K562 (cell line): ENCODE measurements at regions not wholly inside any gene's neighbourhood (a gene's known extent, or its start where the extent isn't known, plus 50 kb on each side); places are given as distances from the start of the nearest gene placed in this dataset.

Source experiments
- ATAC-seq: fragments of 200-7000 bp; cut with Tn5 transposase; 3 replicates; pipeline ENCODE4 v1.9.1; 2020; ENCODE audit warnings: moderate library complexity
- BruUV-seq: library from RNA; stranded (reverse); fragments of 400-500 nt; replicated peaks from 2 replicates; lab custom pipeline; 2021; lab: Mats Ljungman, UMichigan
- CTCF ChIA-PET: fragments of 300-600 bp; formaldehyde crosslinking; extraction: SDS; loops from one replicate; lab custom pipeline; 2021; ENCODE audit warnings: low intra/inter-chr PET ratio; lab: Yijun Ruan, JAX
- POLR2A ChIA-PET: fragments of 300-600, 350-650 bp; sonication (Branson Sonifier 250); formaldehyde crosslinking; extraction: SDS; loops from one replicate; lab custom pipeline; 2021; ENCODE audit warnings: antibody characterized with exemption, inconsistent platforms; lab: Yijun Ruan, JAX
- DNase-seq, 4 experiments: peaks; one replicate each; pipeline versions ENCODE4 v3.0.0 to v3.0.0-alpha.2; 2011 to 2018; ENCODE audit warnings: low spot score in 3 of 4, mixed read lengths in 3 of 4; ENCODE audit errors: extremely low read depth in 1 of 4
- FAIRE-seq: peaks from 2 replicates; lab custom pipeline; 2011; peaks lifted over from hg19 to GRCh38; lab: Jason Lieb, UNC
- H2AFZ ChIP-seq: 2 replicates; pipeline ENCODE4 v1.6.0; 2011; ENCODE audit warnings: low read depth, low read length, control low read depth, inconsistent platforms
- H3K27ac ChIP-seq: fragments of 200-600 bp; 3 replicates; pipeline ENCODE4 v1.8.0; 2011; ENCODE audit warnings: low read depth, mild to moderate bottlenecking, control low read depth, inconsistent platforms, low read length, moderate library complexity, mixed read lengths; ENCODE audit errors: extremely low read depth
- H3K27me3 ChIP-seq, 2 experiments: fragments of 300-600 bp in 1 of 2; 2 replicates in 1 of 2; 3 replicates in 1 of 2; pipeline versions ENCODE4 v1.6.0 to v1.8.0; 2011; ENCODE audit warnings: inconsistent platforms in 2 of 2, low read length in 2 of 2, mild to moderate bottlenecking in 1 of 2, mixed read lengths in 1 of 2, moderate library complexity in 1 of 2; ENCODE audit not compliant: control insufficient read depth in 2 of 2, insufficient read depth in 2 of 2
- H3K36me3 ChIP-seq: fragments of 300-600 bp; 3 replicates; pipeline ENCODE4 v1.8.0; 2011; ENCODE audit warnings: mild to moderate bottlenecking, low read length, inconsistent platforms; ENCODE audit not compliant: control insufficient read depth, insufficient read depth
- H3K4me1 ChIP-seq, 2 experiments: fragments of 200-600 bp in 1 of 2; replicated peaks in 1 of 2; 2 replicates in 1 of 2; 3 replicates in 1 of 2; pipeline versions ENCODE4 v1.5.1 to v1.8.0; 2011; ENCODE audit warnings: inconsistent platforms in 2 of 2, low read length in 2 of 2, mild to moderate bottlenecking in 1 of 2, mixed read lengths in 1 of 2, moderate library complexity in 1 of 2; ENCODE audit not compliant: control insufficient read depth in 2 of 2, insufficient read depth in 2 of 2
- H3K4me2 ChIP-seq: 2 replicates; pipeline ENCODE4 v1.6.1; 2011; ENCODE audit warnings: low read length, control low read depth, inconsistent platforms, mixed read lengths; ENCODE audit not compliant: insufficient read depth
- H3K4me3 ChIP-seq: fragments of 200-600 bp; sonication (generic), shearing (Covaris generic); 2 replicates; pipeline ENCODE4 v1.5.1; 2016; ENCODE audit warnings: control low read depth, inconsistent platforms
- H3K79me2 ChIP-seq: fragments of 200-600 bp; 3 replicates; pipeline ENCODE4 v1.8.0; 2011; ENCODE audit warnings: low read length, inconsistent platforms; ENCODE audit not compliant: control insufficient read depth, insufficient read depth
- H3K9ac ChIP-seq, 2 experiments: 2 replicates each; pipeline versions ENCODE4 v1.6.0 to v1.6.1; 2011; ENCODE audit warnings: low read depth in 2 of 2, low read length in 2 of 2, control low read depth in 1 of 2, inconsistent platforms in 1 of 2, mild to moderate bottlenecking in 1 of 2, mixed read lengths in 1 of 2; ENCODE audit not compliant: insufficient read depth in 1 of 2
- H3K9me1 ChIP-seq: one replicate; pipeline ENCODE4 v1.6.0; 2011; ENCODE audit warnings: inconsistent platforms, mild to moderate bottlenecking, low read length, moderate library complexity; ENCODE audit not compliant: control insufficient read depth, insufficient read depth
- H3K9me3 ChIP-seq: replicated peaks from 2 replicates; pipeline ENCODE4 v1.5.1; 2011; ENCODE audit warnings: low read depth, low read length, inconsistent platforms; ENCODE audit not compliant: control insufficient read depth, insufficient read depth
- H4K20me1 ChIP-seq: replicated peaks from 2 replicates; pipeline ENCODE4 v1.6.1; 2011; ENCODE audit warnings: low read length, inconsistent platforms, mixed read lengths; ENCODE audit not compliant: control insufficient read depth, insufficient read depth
- ATF3 ChIP-seq, 2 experiments: fragments of 450-650 bp in 1 of 2; sonication (generic) in 1 of 2; formaldehyde crosslinking in 1 of 2; IDR thresholded peaks in 1 of 2; conservative IDR thresholded peaks in 1 of 2; 2 replicates each; pipeline versions ENCODE4 v1.6.1 to v1.8.1; 2016 to 2023; ENCODE audit warnings: mild to moderate bottlenecking in 2 of 2, moderate library complexity in 2 of 2, inconsistent platforms in 1 of 2, missing genetic modification reagents in 1 of 2
- BCOR ChIP-seq: fragments of 450-650 bp; IDR thresholded peaks from 2 replicates; pipeline ENCODE4 v1.6.1; 2016
- CTBP1 ChIP-seq: fragments of 450-650 bp; IDR thresholded peaks from 2 replicates; pipeline ENCODE4 v1.6.1; 2016; ENCODE audit warnings: borderline replicate concordance
- KAT2B ChIP-seq: IDR thresholded peaks from one replicate; pipeline ENCODE4 v1.6.1; 2012; ENCODE audit warnings: low read depth, mild to moderate bottlenecking, control low read depth, inconsistent platforms, low read length, moderate library complexity
- MAX ChIP-seq: sonication (generic); formaldehyde crosslinking; IDR thresholded peaks from 2 replicates; pipeline ENCODE4 v1.9.0; 2022; ENCODE audit warnings: mild to moderate bottlenecking, missing genetic modification reagents
- MITF ChIP-seq: IDR thresholded peaks from 2 replicates; pipeline ENCODE4 v1.6.1; 2014; ENCODE audit warnings: antibody characterized with exemption
- NCOA6 ChIP-seq: fragments of 450-650 bp; IDR thresholded peaks from 2 replicates; pipeline ENCODE4 v1.6.1; 2017; ENCODE audit warnings: mild to moderate bottlenecking
- NRF1 ChIP-seq, 2 experiments: fragments of 450-650 bp; IDR thresholded peaks in 1 of 2; conservative IDR thresholded peaks in 1 of 2; 2 replicates each; pipeline ENCODE4 v1.6.1; 2014; ENCODE audit warnings: mild to moderate bottlenecking in 2 of 2
- PRPF4 ChIP-seq: fragments of 200-400 bp; formaldehyde crosslinking; IDR thresholded peaks from one replicate; pipeline ENCODE4 v1.6.1; 2017; ENCODE audit warnings: low read length, low read depth, mild to moderate bottlenecking; ENCODE audit not compliant: insufficient read depth, poor library complexity, severe bottlenecking
- PURB ChIP-seq: sonication (generic); formaldehyde crosslinking; IDR thresholded peaks from 2 replicates; pipeline ENCODE4 v1.9.0; 2021; ENCODE audit warnings: low read depth, mild to moderate bottlenecking, missing genetic modification reagents
- RB1 ChIP-seq: fragments of 450-650 bp; IDR thresholded peaks from 2 replicates; pipeline ENCODE4 v1.6.1; 2017; ENCODE audit warnings: low read depth, mild to moderate bottlenecking
- TFAM ChIP-seq: fragments of 250-450 bp; sonication (Bioruptor Pico); conservative IDR thresholded peaks from 2 replicates; pipeline ENCODE4 v1.5.0; 2021; ENCODE audit warnings: mild to moderate bottlenecking, moderate library complexity
- ZBTB7A ChIP-seq: IDR thresholded peaks from 2 replicates; pipeline ENCODE4 v1.6.1; 2011; ENCODE audit warnings: low read depth, mild to moderate bottlenecking, low read length, moderate library complexity, borderline replicate concordance; ENCODE audit not compliant: control insufficient read depth
- ZNF174 ChIP-seq: fragments of 250-450 bp; sonication (Bioruptor Pico); IDR thresholded peaks from 2 replicates; pipeline ENCODE4 v1.4.0; 2020; ENCODE audit warnings: mild to moderate bottlenecking
- ZSCAN29 ChIP-seq: fragments of 450-650 bp; IDR thresholded peaks from 2 replicates; pipeline ENCODE4 v1.6.1; 2017
- WGBS: fragments of 100-300 bp; shearing (Covaris generic); methylation state at CpG from one replicate; pipeline ENCODE4 v1.1.6; 2016; ENCODE audit warnings: low coverage, mixed read lengths; ENCODE audit not compliant: insufficient coverage; ENCODE audit errors: missing lambda C conversion rate; 5-methylcytosine and 5-hydroxymethylcytosine counted together
- in situ Hi-C: fragments of 300-500 bp; cut with MboI; formaldehyde crosslinking; loops from 4 replicates; pipeline ENCODE4 v1.15.0; 2018; ENCODE audit warnings: inconsistent platforms, mixed read lengths
- intact Hi-C: fragments of 100-400 bp; cut with micrococcal nuclease; formaldehyde crosslinking; loops from 2 replicates; pipeline ENCODE4 v1.14.2; 2022

GRCh38 chr21:23686737-23687523 lies 1920.4 kb downstream of the MRPL39 start:
- H3K9me1 ChIP-seq: no peaks in the 10 kb centered on the region
- DNase-seq (no peak), FAIRE-seq (no peak)
- ChIA-PET POLR2A (no interaction called here), CTCF (no interaction called here)
- no peaks in the 10 kb centered on the region for H3K79me2 ChIP-seq
- H3K36me3 ChIP-seq: no peaks in the 10 kb centered on the region
- TF ChIP-seq PRPF4 (no peak), CTBP1 (no peak), ZNF174 (CRISPR knock-in tag) (no peak), BCOR (no peak), RB1 (no peak), NRF1 (conservative IDR thresholded peaks at IDR 0.05 in 1 of 2, IDR thresholded peaks at IDR 0.05 in 1 of 2) (no peak), MAX (no peak), MITF (no peak), NCOA6 (no peak), PURB (CRISPR knock-in tag) (no peak), ATF3 (IDR thresholded peaks at IDR 0.05) (no peak), ATF3 (CRISPR knock-in tag; conservative IDR thresholded peaks at IDR 0.05) (no peak), TFAM (CRISPR knock-in tag) (no peak), KAT2B (no peak), ZSCAN29 (no peak), ZBTB7A (no peak)
- TF ChIP-seq, all 486 proteins: peak for 0
- Histone ChIP-seq H3K4me3 (no peak overlapping the region), H3K27ac (no peak overlapping the region), H3K9ac (no peak overlapping the region), H2AFZ (no peak overlapping the region), H3K4me2 (no peak overlapping the region), H3K27me3 (no peaks in the 10 kb centered on the region), H3K9me3 (no peaks in the 10 kb centered on the region), H3K4me1 (no peaks in the 10 kb centered on the region), H4K20me1 (no peaks in the 10 kb centered on the region)
- 0% methylated on average over 3 of the region's 3 CpGs for WGBS
- in situ Hi-C loops (no loop called here), intact Hi-C loops (no loop called here)
- no TSS peak for BruUV-seq
- no peak for ATAC-seq
